PFSK-1 (cell line): ENCODE measurements at regions not wholly inside any gene's neighbourhood (a gene's known extent, or its start where the extent isn't known, plus 50 kb on each side); places are given as distances from the start of the nearest gene placed in this dataset.

ENCODE experiments used
- FOXP2 ChIP-seq: optimal IDR thresholded peaks from 2 replicates; pipeline ENCODE3; 2011; ENCODE audit warnings: borderline replicate concordance, control low read depth, inconsistent platforms; ENCODE audit not compliant: insufficient read depth; ENCODE audit errors: extremely low read length, extremely low read depth
- POLR2AphosphoS5 ChIP-seq: IDR thresholded peaks from 2 replicates; pipeline ENCODE4 v1.6.1; 2012; ENCODE audit warnings: low read depth, mild to moderate bottlenecking, control low read depth, low read length, moderate library complexity
- SIN3A ChIP-seq: IDR thresholded peaks from 2 replicates; pipeline ENCODE4 v1.6.1; 2012; ENCODE audit warnings: mild to moderate bottlenecking, low read length, moderate library complexity, borderline replicate concordance; ENCODE audit not compliant: insufficient read depth
- TAF1 ChIP-seq: IDR thresholded peaks from 2 replicates; pipeline ENCODE4 v1.6.1; 2012; ENCODE audit warnings: low read length, control low read depth, borderline replicate concordance; ENCODE audit not compliant: insufficient read depth
- TF ChIP-seq, protein P1 (sequence below), 2 experiments: IDR thresholded peaks; 2 replicates each; pipeline versions ENCODE4 v1.6.1 to v1.8.0; 2011 to 2012; ENCODE audit warnings: low read depth in 2 of 2, low read length in 2 of 2, control low read depth in 1 of 2, inconsistent platforms in 1 of 2, mild to moderate bottlenecking in 1 of 2, moderate library complexity in 1 of 2; ENCODE audit not compliant: insufficient read depth in 1 of 2

DNA sequence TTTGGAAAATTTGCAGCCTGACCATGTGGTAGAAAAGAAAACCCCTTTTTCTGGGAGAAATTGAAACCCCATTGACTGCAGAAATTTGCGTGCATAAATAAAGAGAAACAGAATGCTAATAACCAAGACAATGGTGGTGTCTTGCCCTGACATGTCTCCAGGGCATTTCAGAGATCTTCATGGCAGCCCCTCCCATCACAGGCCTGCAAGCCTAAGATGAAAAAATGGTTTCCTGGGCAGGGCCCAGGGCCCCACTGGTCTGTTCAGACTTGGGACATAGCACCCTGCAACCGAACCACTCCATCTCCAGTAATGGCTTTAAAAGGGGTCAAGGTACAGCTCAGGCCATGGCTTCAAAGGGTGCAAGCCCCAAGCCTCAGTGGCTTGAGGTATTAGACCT is 71.6 kb upstream of the SGIP1 start:
- TF ChIP-seq SIN3A = no peak
- TF ChIP-seq, protein P1, sequence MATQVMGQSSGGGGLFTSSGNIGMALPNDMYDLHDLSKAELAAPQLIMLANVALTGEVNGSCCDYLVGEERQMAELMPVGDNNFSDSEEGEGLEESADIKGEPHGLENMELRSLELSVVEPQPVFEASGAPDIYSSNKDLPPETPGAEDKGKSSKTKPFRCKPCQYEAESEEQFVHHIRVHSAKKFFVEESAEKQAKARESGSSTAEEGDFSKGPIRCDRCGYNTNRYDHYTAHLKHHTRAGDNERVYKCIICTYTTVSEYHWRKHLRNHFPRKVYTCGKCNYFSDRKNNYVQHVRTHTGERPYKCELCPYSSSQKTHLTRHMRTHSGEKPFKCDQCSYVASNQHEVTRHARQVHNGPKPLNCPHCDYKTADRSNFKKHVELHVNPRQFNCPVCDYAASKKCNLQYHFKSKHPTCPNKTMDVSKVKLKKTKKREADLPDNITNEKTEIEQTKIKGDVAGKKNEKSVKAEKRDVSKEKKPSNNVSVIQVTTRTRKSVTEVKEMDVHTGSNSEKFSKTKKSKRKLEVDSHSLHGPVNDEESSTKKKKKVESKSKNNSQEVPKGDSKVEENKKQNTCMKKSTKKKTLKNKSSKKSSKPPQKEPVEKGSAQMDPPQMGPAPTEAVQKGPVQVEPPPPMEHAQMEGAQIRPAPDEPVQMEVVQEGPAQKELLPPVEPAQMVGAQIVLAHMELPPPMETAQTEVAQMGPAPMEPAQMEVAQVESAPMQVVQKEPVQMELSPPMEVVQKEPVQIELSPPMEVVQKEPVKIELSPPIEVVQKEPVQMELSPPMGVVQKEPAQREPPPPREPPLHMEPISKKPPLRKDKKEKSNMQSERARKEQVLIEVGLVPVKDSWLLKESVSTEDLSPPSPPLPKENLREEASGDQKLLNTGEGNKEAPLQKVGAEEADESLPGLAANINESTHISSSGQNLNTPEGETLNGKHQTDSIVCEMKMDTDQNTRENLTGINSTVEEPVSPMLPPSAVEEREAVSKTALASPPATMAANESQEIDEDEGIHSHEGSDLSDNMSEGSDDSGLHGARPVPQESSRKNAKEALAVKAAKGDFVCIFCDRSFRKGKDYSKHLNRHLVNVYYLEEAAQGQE (IDR thresholded peaks at IDR 0.05; ENCODE audit: insufficient read depth in 1 of 2, low read depth in 2 of 2, low read length in 2 of 2) = no peak
- TF ChIP-seq POLR2AphosphoS5 = no peak
- TF ChIP-seq FOXP2 = no peak
- no peak for TF ChIP-seq TAF1

- TF ChIP-seq POLR2AphosphoS5 (no peak), FOXP2 (no peak), SIN3A (no peak), TAF1 (no peak)
- TF ChIP-seq, protein P1 (IDR thresholded peaks at IDR 0.05; ENCODE audit: insufficient read depth in 1 of 2, low read depth in 2 of 2, low read length in 2 of 2) = no peak
Measured at GRCh38 chr1:66464351-66464750, 69.6 kb upstream of the SGIP1 start.

GRCh38 chr1:66464802-66465201 is 69.2 kb upstream of the SGIP1 start:
- no peak for TF ChIP-seq FOXP2
- TF ChIP-seq SIN3A = no peak
- TF ChIP-seq, protein P1 (IDR thresholded peaks at IDR 0.05; ENCODE audit: insufficient read depth in 1 of 2, low read depth in 2 of 2, low read length in 2 of 2) = no peak
- no peak for TF ChIP-seq TAF1
- no peak for TF ChIP-seq POLR2AphosphoS5

- TF ChIP-seq SIN3A = no peak
- TF ChIP-seq TAF1 = no peak
- TF ChIP-seq, protein P1 (IDR thresholded peaks at IDR 0.05; ENCODE audit: insufficient read depth in 1 of 2, low read depth in 2 of 2, low read length in 2 of 2) = no peak
- no peak for TF ChIP-seq FOXP2
- TF ChIP-seq POLR2AphosphoS5 = no peak
Measured at GRCh38 chr1:66468722-66469121, 65.2 kb upstream of the SGIP1 start.

DNA sequence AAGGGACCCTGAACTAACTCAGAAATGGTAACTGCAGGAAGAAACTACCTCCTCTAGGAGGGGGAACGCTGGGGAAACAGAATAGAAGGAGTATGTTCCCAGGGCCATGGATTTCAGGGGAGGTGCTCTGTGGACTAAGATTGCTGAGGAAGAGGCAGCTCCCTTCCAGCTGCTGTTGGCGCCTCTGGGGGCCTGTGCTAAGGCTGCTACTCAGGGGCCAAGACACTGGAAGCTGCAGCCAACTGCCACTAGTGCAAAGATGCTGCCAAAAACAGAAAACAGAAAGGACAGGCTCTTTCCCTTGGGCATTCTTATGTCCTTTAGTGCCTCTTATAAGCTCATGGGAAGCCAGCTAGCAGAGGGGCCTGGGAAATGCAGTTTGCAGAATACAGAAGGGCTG is 58.0 kb upstream of the SGIP1 start:
- TF ChIP-seq FOXP2 (no peak), SIN3A (no peak), TAF1 (no peak), POLR2AphosphoS5 (no peak)
- TF ChIP-seq, protein P1 (IDR thresholded peaks at IDR 0.05; ENCODE audit: insufficient read depth in 1 of 2, low read depth in 2 of 2, low read length in 2 of 2) = no peak
